Right hindlimb (tissue), 1 donor: ENCODE measurements at regions not wholly inside any gene's neighbourhood (a gene's known extent, or its start where the extent isn't known, plus 50 kb on each side); places are given as distances from the start of the nearest gene placed in this dataset.

Experiments
- DNase-seq: peaks from one replicate; pipeline ENCODE4 v3.0.0-alpha.2; 2018

GRCh38 chr5:68757626-68758212, 336.1 kb upstream of the SLC30A5 start:
- no peak for DNase-seq

- no peak for DNase-seq
Measured at GRCh38 chr5:68759593-68759992, 334.2 kb upstream of the SLC30A5 start.

- no peak for DNase-seq
Measured at GRCh38 chr5:68762201-68762600, 331.6 kb upstream of the SLC30A5 start.

GRCh38 chr5:68766952-68767464, 326.8 kb upstream of the SLC30A5 start:
- DNase-seq: no peak

GRCh38 chr5:68770551-68770950, 323.3 kb upstream of the SLC30A5 start:
- DNase-seq: no peak

GRCh38 chr5:68771221-68771620, 322.6 kb upstream of the SLC30A5 start:
- DNase-seq: no peak

GRCh38 chr5:68771732-68772131, 322.1 kb upstream of the SLC30A5 start:
- DNase-seq: no peak

- DNase-seq: no peak
Measured at GRCh38 chr5:68776381-68776780, 317.4 kb upstream of the SLC30A5 start.

GRCh38 chr5:68777135-68777534, 316.7 kb upstream of the SLC30A5 start:
- no peak for DNase-seq

GRCh38 chr5:68778484-68778883, 315.3 kb upstream of the SLC30A5 start:
- no peak for DNase-seq

GRCh38 chr5:68780299-68780955, 313.4 kb upstream of the SLC30A5 start:
- DNase-seq: no peak

GRCh38 chr5:68793074-68793473, 300.7 kb upstream of the SLC30A5 start:
- no peak for DNase-seq

- DNase-seq: no peak
Measured at GRCh38 chr5:68793993-68794392, 299.8 kb upstream of the SLC30A5 start.

- DNase-seq: no peak
Measured at GRCh38 chr5:68795190-68795589, 298.6 kb upstream of the SLC30A5 start.

- DNase-seq: no peak
Measured at GRCh38 chr5:68798877-68799843, 294.7 kb upstream of the SLC30A5 start.

GRCh38 chr5:68802430-68802829, 291.4 kb upstream of the SLC30A5 start:
- no peak for DNase-seq

GRCh38 chr5:68803881-68804319, 289.9 kb upstream of the SLC30A5 start:
- DNase-seq: no peak

- no peak for DNase-seq
Measured at GRCh38 chr5:68804343-68804742, 289.5 kb upstream of the SLC30A5 start.

- DNase-seq: no peak
Measured at GRCh38 chr5:68805444-68805843, 288.4 kb upstream of the SLC30A5 start.

- no peak for DNase-seq
Measured at GRCh38 chr5:68817632-68818031, 276.2 kb upstream of the SLC30A5 start.

- DNase-seq: no peak
Measured at GRCh38 chr5:68818057-68818695, 275.6 kb upstream of the SLC30A5 start.

- no peak for DNase-seq
Measured at GRCh38 chr5:68818870-68819269, 274.9 kb upstream of the SLC30A5 start.

- no peak for DNase-seq
Measured at GRCh38 chr5:68821056-68821455, 272.8 kb upstream of the SLC30A5 start.
